ENCODE measurements at regions not wholly inside any gene's neighbourhood (a gene's known extent, or its start where the extent isn't known, plus 50 kb on each side); places are given as distances from the start of the nearest gene placed in this dataset.

DNA sequence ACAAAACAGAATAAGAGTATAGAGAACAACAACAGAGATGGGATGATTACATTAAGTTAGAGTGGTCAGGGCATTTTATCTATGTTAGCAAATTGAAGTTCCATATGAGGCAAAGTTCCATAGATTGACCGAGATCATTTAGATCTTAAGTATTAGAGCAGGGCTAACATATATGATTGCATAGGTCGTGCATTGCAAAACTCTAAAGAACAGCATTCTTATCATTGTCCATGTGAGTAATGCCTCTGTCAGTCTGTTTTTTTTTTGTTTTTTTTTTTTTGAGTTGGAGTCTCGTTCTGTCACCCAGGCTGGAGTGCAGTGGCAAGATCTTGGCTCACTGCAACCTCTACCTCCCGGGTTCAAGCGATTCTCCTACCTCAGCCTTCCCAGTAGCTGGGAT lies 341.7 kb upstream of the KCNH8 start:
- WGBS, 2 experiments (ENCODE audit: extremely low coverage in 2 of 2, insufficient read length in 1 of 2): no CpG with 5 or more reads among the region's 5 CpGs
- no peak overlapping the region for H2AK5ac ChIP-seq (ENCODE audit: low read depth, low read length)
- POLR2A ChIA-PET (ENCODE audit: unreplicated experiment): no interaction called here

More for the DNA sequence above, 341.7 kb upstream of the KCNH8 start:
- no peak overlapping the region for H2BK15ac ChIP-seq (ENCODE audit: low read depth, low read length)
- no peak overlapping the region for H2BK120ac ChIP-seq (ENCODE audit: low read depth, low read length)
- no peak for DNase-seq
- intact Hi-C loops (cut with micrococcal nuclease): no loop called here
- H3K18ac ChIP-seq (ENCODE audit: low read depth, low read length): no peak overlapping the region
- H3K27ac ChIP-seq (ENCODE audit: insufficient read depth, low read length): no peak overlapping the region
- no peak overlapping the region for H2AFZ ChIP-seq (replicated peaks; ENCODE audit: low read length, poor library complexity)
- no peak overlapping the region for H3K23ac ChIP-seq (ENCODE audit: low read depth, low read length)
- H3K9ac ChIP-seq (ENCODE audit: low read depth, low read length): no peak overlapping the region
- H3K56ac ChIP-seq (ENCODE audit: extremely low read depth, insufficient read depth, low read length): no peak overlapping the region
- TF ChIP-seq MAZ (IDR thresholded peaks at IDR 0.05; ENCODE audit: borderline replicate concordance, low read depth, low read length): no peak
- no peak for TF ChIP-seq CTCF (conservative IDR thresholded peaks at IDR 0.05; ENCODE audit: low read depth, low read length)
- no peak for TF ChIP-seq POLR2A (IDR thresholded peaks at IDR 0.05; ENCODE audit: low read depth, low read length)
- in situ Hi-C loops (cut with MboI; ENCODE audit: low sequenced_read_pairs): no loop called here
- no peak overlapping the region for H2AK9ac ChIP-seq (replicated peaks; ENCODE audit: low read depth, low read length, poor library complexity)
- no peak overlapping the region for H3K4ac ChIP-seq (ENCODE audit: low read depth, low read length)
- H3K79me1 ChIP-seq (ENCODE audit: low read depth in 1 of 2, low read length in 2 of 2): no peaks in the 10 kb centered on the region
- H3K4me2 ChIP-seq (ENCODE audit: low read depth, low read length): no peak overlapping the region
- H4K20me1 ChIP-seq (ENCODE audit: insufficient read depth, low read length): no peaks in the 10 kb centered on the region
- no peak overlapping the region for H4K5ac ChIP-seq (ENCODE audit: low read depth, low read length)
- H3K4me1 ChIP-seq (ENCODE audit: control insufficient read depth, insufficient read depth, low read length): no peaks in the 10 kb centered on the region
- H3K9me3 ChIP-seq (ENCODE audit: control insufficient read depth, insufficient read depth, low read length): peaks cover 6% of the 10 kb centered on the region; the same call in 1 of the 2 replicates
- no peaks in the 10 kb centered on the region for H3K27me3 ChIP-seq (ENCODE audit: control insufficient read depth, insufficient read depth, low read length)
- H2BK20ac ChIP-seq (ENCODE audit: low read depth, low read length): no peak overlapping the region
- dilution Hi-C loops (cut with HindIII; ENCODE audit: low sequenced_read_pairs, unreplicated experiment): no loop called here
- no peak overlapping the region for H3K4me3 ChIP-seq (ENCODE audit: insufficient read depth, low read depth, low read length)
- H4K8ac ChIP-seq (ENCODE audit: low read depth in 2 of 2, low read length in 2 of 2): no peak overlapping the region
- H3K14ac ChIP-seq (replicated peaks; ENCODE audit: low read depth, low read length): no peak overlapping the region
- H4K91ac ChIP-seq (ENCODE audit: insufficient read depth, low read depth, low read length): no peak overlapping the region
- ATAC-seq (ENCODE audit: low read depth): no peak
- no TSS peak for BruUV-seq (replicated peaks)
- H2BK5ac ChIP-seq (ENCODE audit: low read depth, low read length, poor library complexity, severe bottlenecking): no peak overlapping the region
- H3K36me3 ChIP-seq (ENCODE audit: control insufficient read depth, insufficient read depth, low read length): no peaks in the 10 kb centered on the region
- CTCF ChIA-PET: no interaction called here
- H3K9me1 ChIP-seq (ENCODE audit: insufficient read depth, low read length): no peaks in the 10 kb centered on the region
